H1 (cell line): ENCODE measurements at regions not wholly inside any gene's neighbourhood (a gene's known extent, or its start where the extent isn't known, plus 50 kb on each side); places are given as distances from the start of the nearest gene placed in this dataset.

Experiments used
- CTCF ChIA-PET: fragments of 300-600 bp; sonication (Branson Sonifier 250); formaldehyde crosslinking; loops from one replicate; lab custom pipeline; 2021; ENCODE audit not compliant: partially characterized antibody; lab: Charles Lee
- POLR2A ChIA-PET: fragments of 300-600 bp; sonication (Branson Sonifier 250); formaldehyde crosslinking; loops from one replicate; lab custom pipeline; 2021; ENCODE audit warnings: inconsistent platforms; ENCODE audit not compliant: partially characterized antibody; lab: Charles Lee
- DNase-seq, 2 experiments: peaks; one replicate each; pipeline versions ENCODE4 v3.0.0 to v3.0.0-alpha.2; 2010 to 2022; ENCODE audit warnings: low spot score in 2 of 2, low read depth in 1 of 2, mixed read lengths in 1 of 2
- FAIRE-seq: peaks from 2 replicates; lab custom pipeline; 2011; peaks lifted over from hg19 to GRCh38; lab: Jason Lieb, UNC
- H2AFZ ChIP-seq: 2 replicates; pipeline ENCODE4 v1.8.1; 2012; ENCODE audit warnings: low read length, inconsistent platforms
- H2AK5ac ChIP-seq: 2 replicates; pipeline ENCODE4 v1.6.1; 2013; ENCODE audit warnings: low read depth, low read length
- H2BK120ac ChIP-seq: replicated peaks from 2 replicates; pipeline ENCODE3; 2013; ENCODE audit warnings: low read depth, low read length, inconsistent platforms
- H2BK12ac ChIP-seq: 2 replicates; pipeline ENCODE4 v1.6.1; 2013; ENCODE audit warnings: low read depth, low read length
- H2BK15ac ChIP-seq: 2 replicates; pipeline ENCODE4 v1.6.1; 2013; ENCODE audit warnings: low read length
- H2BK20ac ChIP-seq: 2 replicates; pipeline ENCODE4 v1.6.1; 2013; ENCODE audit warnings: low read length
- H2BK5ac ChIP-seq: 2 replicates; pipeline ENCODE4 v1.6.1; 2013; ENCODE audit warnings: low read depth, low read length
- H3K14ac ChIP-seq: 2 replicates; pipeline ENCODE4 v1.6.1; 2013; ENCODE audit warnings: inconsistent platforms; ENCODE audit not compliant: insufficient read length
- H3K18ac ChIP-seq: 2 replicates; pipeline ENCODE4 v1.6.1; 2013; ENCODE audit warnings: low read length; ENCODE audit errors: extremely low read depth
- H3K23ac ChIP-seq: 2 replicates; pipeline ENCODE4 v1.6.1; 2013; ENCODE audit warnings: inconsistent platforms; ENCODE audit not compliant: insufficient read length
- H3K23me2 ChIP-seq: 2 replicates; pipeline ENCODE4 v1.6.1; 2013; ENCODE audit warnings: low read depth, low read length
- H3K27ac ChIP-seq: 2 replicates; pipeline ENCODE4 v1.6.1; 2011; ENCODE audit warnings: low read depth, low read length, inconsistent platforms
- H3K27me3 ChIP-seq, 4 experiments: replicated peaks in 1 of 4; 1 replicate in 1 of 4; 2 replicates in 3 of 4; pipeline versions ENCODE4 v1.6.1 to v1.8.1; 2011 to 2013; ENCODE audit warnings: low read length in 3 of 4, mild to moderate bottlenecking in 3 of 4, inconsistent platforms in 2 of 4, mixed read lengths in 2 of 4, moderate library complexity in 1 of 4; ENCODE audit not compliant: control insufficient read depth in 3 of 4, insufficient read depth in 3 of 4; ENCODE audit errors: extremely low read depth in 1 of 4
- H3K36me3 ChIP-seq, 4 experiments: 2 replicates each; pipeline versions ENCODE4 v1.6.1 to v1.8.1; 2011 to 2013; ENCODE audit warnings: mild to moderate bottlenecking in 4 of 4, low read length in 3 of 4, moderate library complexity in 2 of 4, control low read depth in 1 of 4, inconsistent platforms in 1 of 4; ENCODE audit not compliant: insufficient read depth in 4 of 4, control insufficient read depth in 2 of 4
- H3K4ac ChIP-seq: replicated peaks from 2 replicates; pipeline ENCODE3; 2013; ENCODE audit warnings: low read length, low read depth, mixed read lengths, inconsistent platforms; ENCODE audit not compliant: insufficient read length
- H3K4me1 ChIP-seq, 4 experiments: replicated peaks in 1 of 4; 1 replicate in 1 of 4; 2 replicates in 3 of 4; pipeline versions ENCODE4 v1.6.1 to v1.8.1; 2011 to 2013; ENCODE audit warnings: low read length in 3 of 4, inconsistent platforms in 2 of 4, mixed read lengths in 1 of 4; ENCODE audit not compliant: insufficient read depth in 4 of 4, control insufficient read depth in 3 of 4
- H3K4me2 ChIP-seq, 2 experiments: 2 replicates each; pipeline versions ENCODE4 v1.6.1 to v1.8.1; 2011 to 2013; ENCODE audit warnings: low read depth in 2 of 2, low read length in 2 of 2, control low read depth in 1 of 2, inconsistent platforms in 1 of 2, mild to moderate bottlenecking in 1 of 2; ENCODE audit not compliant: insufficient read depth in 1 of 2
- H3K4me3 ChIP-seq, 4 experiments: fragments of 200-600, 300-600 bp in 1 of 4; sonication (generic), shearing (Covaris generic), sonication (Bioruptor Twin) in 1 of 4; 2 replicates each; pipeline versions ENCODE4 v1.5.1 to v1.8.1; 2011 to 2016; ENCODE audit warnings: low read length in 4 of 4, low read depth in 3 of 4, control low read depth in 2 of 4, inconsistent platforms in 2 of 4, mild to moderate bottlenecking in 2 of 4, mixed read lengths in 1 of 4, moderate library complexity in 1 of 4; ENCODE audit not compliant: insufficient read depth in 2 of 4; ENCODE audit errors: extremely low read depth in 1 of 4
- H3K56ac ChIP-seq: replicated peaks from 2 replicates; pipeline ENCODE3; 2013; ENCODE audit warnings: low read depth, mild to moderate bottlenecking, mixed read lengths, low read length, inconsistent platforms; ENCODE audit not compliant: insufficient read length
- H3K79me1 ChIP-seq: 2 replicates; pipeline ENCODE4 v1.6.1; 2013; ENCODE audit warnings: low read depth, low read length, control low read depth
- H3K79me2 ChIP-seq, 2 experiments: 2 replicates each; pipeline versions ENCODE4 v1.6.1 to v1.8.1; 2012 to 2013; ENCODE audit warnings: low read length in 2 of 2, mild to moderate bottlenecking in 2 of 2, inconsistent platforms in 1 of 2; ENCODE audit not compliant: insufficient read depth in 2 of 2, control insufficient read depth in 1 of 2
- H3K9ac ChIP-seq, 4 experiments: replicated peaks in 1 of 4; 1 replicate in 1 of 4; 2 replicates in 3 of 4; pipeline versions ENCODE4 v1.6.1 to v1.8.1; 2011 to 2013; ENCODE audit warnings: low read depth in 3 of 4, low read length in 3 of 4, control low read depth in 2 of 4, mild to moderate bottlenecking in 2 of 4, moderate library complexity in 2 of 4, inconsistent platforms in 1 of 4; ENCODE audit errors: extremely low read depth in 1 of 4
- H3K9me3 ChIP-seq, 2 experiments: 2 replicates each; pipeline versions ENCODE4 v1.6.1 to v1.8.1; 2012 to 2013; ENCODE audit warnings: mild to moderate bottlenecking in 2 of 2, moderate library complexity in 2 of 2, control low read depth in 1 of 2, inconsistent platforms in 1 of 2, low read depth in 1 of 2, low read length in 1 of 2, mixed read lengths in 1 of 2; ENCODE audit not compliant: insufficient read depth in 2 of 2
- H4K20me1 ChIP-seq, 2 experiments: replicated peaks in 1 of 2; 2 replicates each; pipeline versions ENCODE3 to v1.8.1; 2011 to 2013; ENCODE audit warnings: inconsistent platforms in 2 of 2, low read length in 2 of 2, mild to moderate bottlenecking in 1 of 2; ENCODE audit not compliant: insufficient read depth in 2 of 2, control insufficient read depth in 1 of 2
- H4K5ac ChIP-seq: 2 replicates; pipeline ENCODE4 v1.6.1; 2013; ENCODE audit warnings: low read length, low read depth, mixed read lengths, inconsistent platforms; ENCODE audit not compliant: insufficient read length
- H4K8ac ChIP-seq: 2 replicates; pipeline ENCODE4 v1.8.0; 2013; ENCODE audit warnings: mild to moderate bottlenecking, moderate library complexity, low read length, inconsistent platforms; ENCODE audit not compliant: insufficient read depth; ENCODE audit errors: extremely low read depth
- H4K91ac ChIP-seq: replicated peaks from 2 replicates; pipeline ENCODE3; 2013; ENCODE audit warnings: low read length, mixed read lengths, inconsistent platforms; ENCODE audit not compliant: insufficient read length
- HDAC2 ChIP-seq, 2 experiments: fragments of 300-600 bp in 1 of 2; sonication (generic) in 1 of 2; IDR thresholded peaks; 2 replicates each; pipeline ENCODE4 v1.6.1; 2011 to 2012; ENCODE audit warnings: low read depth in 2 of 2, low read length in 2 of 2, mild to moderate bottlenecking in 2 of 2, moderate library complexity in 2 of 2, borderline replicate concordance in 1 of 2, inconsistent platforms in 1 of 2
- HDAC6 ChIP-seq: IDR thresholded peaks from one replicate; pipeline ENCODE4 v1.7.1; 2012; ENCODE audit warnings: low read depth, mild to moderate bottlenecking, inconsistent platforms, low read length, moderate library complexity
- SP1 ChIP-seq: IDR thresholded peaks from 2 replicates; pipeline ENCODE4 v1.6.1; 2011; ENCODE audit warnings: low read depth, low read length
- TBP ChIP-seq: IDR thresholded peaks from 2 replicates; pipeline ENCODE4 v1.6.1; 2011; ENCODE audit warnings: low read depth, low read length, improper control_type of control experiment
- WGBS, 2 experiments: shearing (Covaris generic) in 1 of 2; methylation state at CpG; one replicate each; pipeline versions ENCODE4 v1.1.6 to v1.1.7; 2013 to 2015; ENCODE audit warnings: low lambda C conversion rate in 2 of 2, mixed read lengths in 2 of 2, inconsistent platforms in 1 of 2, low coverage in 1 of 2, missing lambda C conversion rate in 1 of 2; ENCODE audit not compliant: insufficient replicate concordance in 2 of 2, insufficient coverage in 1 of 2, insufficient read length in 1 of 2; ENCODE audit errors: extremely low coverage in 1 of 2, missing lambda C conversion rate in 1 of 2; 5-methylcytosine and 5-hydroxymethylcytosine counted together
- TF ChIP-seq, protein P1 (sequence below): IDR thresholded peaks from 2 replicates; pipeline ENCODE4 v1.6.1; 2011; ENCODE audit warnings: low read length, improper control_type of control experiment
- TF ChIP-seq, protein P2 (sequence below): IDR thresholded peaks from 2 replicates; pipeline ENCODE4 v1.6.1; 2011; ENCODE audit warnings: low read depth, mild to moderate bottlenecking, low read length; ENCODE audit not compliant: insufficient read depth

DNA sequence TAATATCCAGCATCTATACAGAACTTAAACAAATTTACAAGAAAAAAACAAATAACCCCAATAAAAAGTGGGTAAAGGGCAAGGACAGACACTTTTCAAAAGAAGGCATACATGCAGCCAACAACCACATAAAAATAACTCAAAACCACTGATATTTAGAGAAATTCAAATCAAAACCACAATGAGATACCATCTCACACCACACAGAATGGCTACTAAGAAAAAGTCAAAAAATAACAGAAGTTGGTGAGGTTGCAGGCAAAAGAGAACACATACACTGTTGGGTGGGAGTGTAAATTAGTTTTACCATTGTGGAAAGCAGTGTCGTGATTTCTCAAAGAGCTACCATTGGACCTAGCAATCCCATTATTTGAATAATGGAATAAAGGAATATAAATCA lies 1973.9 kb upstream of the LRRTM1 start:
- Histone ChIP-seq H2BK12ac (no peak overlapping the region), H3K23me2 (no peaks in the 10 kb centered on the region), H3K4me1 (peaks cover 0 to 3% (median 1%) of the 10 kb centered on the region in 4 experiments; a peak in 3 of 7 replicates), H3K4me3 (no peak overlapping the region), H3K4me2 (no peak overlapping the region), H3K56ac (no peak overlapping the region), H3K23ac (no peak overlapping the region), H2BK15ac (no peak overlapping the region), H3K79me2 (no peaks in the 10 kb centered on the region), H3K27ac (no peak overlapping the region), H2AFZ (no peak overlapping the region), H3K14ac (no peak overlapping the region), H3K9me3 (no peaks in the 10 kb centered on the region), H4K91ac (no peak overlapping the region), H4K8ac (no peak overlapping the region), H4K5ac (no peak overlapping the region), H4K20me1 (no peaks in the 10 kb centered on the region), H3K9ac (no peak overlapping the region), H3K27me3 (no peaks in the 10 kb centered on the region), H3K36me3 (no peaks in the 10 kb centered on the region), H2BK5ac (no peak overlapping the region), H3K18ac (no peak overlapping the region), H3K79me1 (no peaks in the 10 kb centered on the region), H2BK120ac (no peak overlapping the region), H2AK5ac (no peak overlapping the region), H3K4ac (no peak overlapping the region), H2BK20ac (no peak overlapping the region)
- WGBS, 2 experiments, result 96% methylated on average over 1 of the region's 1 CpG; no CpG with 5 or more reads in 1 of the 2 experiments
- CTCF ChIA-PET, result no interaction called here
- FAIRE-seq (no peak), DNase-seq (no peak)
- POLR2A ChIA-PET, result no interaction called here
- TF ChIP-seq SP1 (no peak), HDAC6 (no peak), HDAC2 (IDR thresholded peaks at IDR 0.05; ENCODE audit: borderline replicate concordance in 1 of 2, low read depth in 2 of 2, low read length in 2 of 2) (no peak), TBP (no peak)
- TF ChIP-seq, protein P1, sequence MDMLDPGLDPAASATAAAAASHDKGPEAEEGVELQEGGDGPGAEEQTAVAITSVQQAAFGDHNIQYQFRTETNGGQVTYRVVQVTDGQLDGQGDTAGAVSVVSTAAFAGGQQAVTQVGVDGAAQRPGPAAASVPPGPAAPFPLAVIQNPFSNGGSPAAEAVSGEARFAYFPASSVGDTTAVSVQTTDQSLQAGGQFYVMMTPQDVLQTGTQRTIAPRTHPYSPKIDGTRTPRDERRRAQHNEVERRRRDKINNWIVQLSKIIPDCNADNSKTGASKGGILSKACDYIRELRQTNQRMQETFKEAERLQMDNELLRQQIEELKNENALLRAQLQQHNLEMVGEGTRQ, result no peak
- TF ChIP-seq, protein P2, sequence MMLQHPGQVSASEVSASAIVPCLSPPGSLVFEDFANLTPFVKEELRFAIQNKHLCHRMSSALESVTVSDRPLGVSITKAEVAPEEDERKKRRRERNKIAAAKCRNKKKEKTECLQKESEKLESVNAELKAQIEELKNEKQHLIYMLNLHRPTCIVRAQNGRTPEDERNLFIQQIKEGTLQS, result no peak
